Aorta (tissue), 5 donors: ENCODE measurements at regions not wholly inside any gene's neighbourhood (a gene's known extent, or its start where the extent isn't known, plus 50 kb on each side); places are given as distances from the start of the nearest gene placed in this dataset.
"Not testable (repeated sequence)": the region's sequence is repeated elsewhere in the genome, so short reads cannot be mapped to it uniquely, and the experiment has no call there.

Source experiments
- ATAC-seq: fragments of 200-7000 bp; cut with Tn5 transposase; one replicate; pipeline ENCODE4 v1.9.1; 2022; ENCODE audit warnings: moderate library complexity; ENCODE audit not compliant: low FRiP score
- DNase-seq, 2 donors: peaks; one replicate each; pipeline ENCODE4 v3.0.0-alpha.2; 2020
- H3K27ac ChIP-seq, 2 donors: one replicate each; pipeline ENCODE4 v1.5.1; 2013; ENCODE audit warnings: low read length in 2 of 2, mild to moderate bottlenecking in 2 of 2, moderate library complexity in 2 of 2, control low read depth in 1 of 2, inconsistent platforms in 1 of 2, low read depth in 1 of 2
- H3K27me3 ChIP-seq, 2 donors: one replicate each; pipeline ENCODE4 v1.6.1; 2013; ENCODE audit warnings: control low read depth in 1 of 2, low read length in 1 of 2, mild to moderate bottlenecking in 1 of 2, moderate library complexity in 1 of 2; ENCODE audit not compliant: insufficient read depth in 2 of 2, control insufficient read depth in 1 of 2
- H3K36me3 ChIP-seq, 2 donors: one replicate each; pipeline ENCODE4 v1.6.1; 2013; ENCODE audit warnings: control low read depth in 1 of 2, low read length in 1 of 2, mild to moderate bottlenecking in 1 of 2; ENCODE audit not compliant: insufficient read depth in 2 of 2, control insufficient read depth in 1 of 2
- H3K4me1 ChIP-seq, 2 donors: one replicate each; pipeline ENCODE4 v1.6.1; 2013; ENCODE audit warnings: low read length in 2 of 2, control low read depth in 1 of 2, mild to moderate bottlenecking in 1 of 2, moderate library complexity in 1 of 2; ENCODE audit not compliant: insufficient read depth in 2 of 2, control insufficient read depth in 1 of 2
- H3K4me3 ChIP-seq, 2 donors: one replicate each; pipeline ENCODE4 v1.5.1; 2013; ENCODE audit warnings: low read length in 2 of 2, control low read depth in 1 of 2, mild to moderate bottlenecking in 1 of 2
- H3K9me3 ChIP-seq: one replicate; pipeline ENCODE4 v1.6.1; 2013; ENCODE audit warnings: mild to moderate bottlenecking, low read length; ENCODE audit not compliant: control insufficient read depth
- WGBS, 2 donors: extraction: QIAGEN DNeasy Blood & Tissue Kit; methylation state at CpG; one replicate each; pipeline ENCODE4 v1.1.7; 2013; 5-methylcytosine and 5-hydroxymethylcytosine counted together
- intact Hi-C, 2 donors: fragments of 100-400 bp; cut with DNase I; formaldehyde crosslinking; loops; one replicate each; pipeline versions ENCODE4 v1.14.2 to v1.15.0; 2022
- donor health status: healthy with polysubstance abuse.
- donor health status: Bipolar disorder and iron deficiency.
- donor health status: DM: no; HTN: no; CAD: no.
- donor health status: DM: no; HTN: no; CAD: no.
- donor health status: DM: yes; HTN: yes; CAD: no.

GRCh38 chr7:67373389-67373788 lies 376.8 kb downstream of the TYW1 start:
- H3K4me1 ChIP-seq, H3K27ac ChIP-seq, H3K9me3 ChIP-seq, H3K4me3 ChIP-seq, ATAC-seq, H3K27me3 ChIP-seq, intact Hi-C loops, H3K36me3 ChIP-seq, DNase-seq: not testable (repeated sequence)
- 48 to 73% methylated on average over 3 of the region's 3 CpGs for WGBS, 2 donors

GRCh38 chr7:67375427-67375826 lies 378.8 kb downstream of the TYW1 start:
- no peaks in the 10 kb centered on the region for H3K36me3 ChIP-seq
- no peaks in the 10 kb centered on the region for H3K4me1 ChIP-seq
- WGBS, 2 donors = 78 to 84% methylated on average over 5 of the region's 5 CpGs
- no peak for ATAC-seq
- no peaks in the 10 kb centered on the region for H3K27me3 ChIP-seq
- H3K4me3 ChIP-seq = no peak overlapping the region
- peaks cover 7% of the 10 kb centered on the region for H3K9me3 ChIP-seq
- H3K27ac ChIP-seq = no peak overlapping the region
- intact Hi-C loops = no loop called here
- no peak for DNase-seq

GRCh38 chr7:67377939-67378862 lies 381.6 kb downstream of the TYW1 start:
- H3K36me3 ChIP-seq = no peaks in the 10 kb centered on the region
- no peaks in the 10 kb centered on the region for H3K4me1 ChIP-seq
- no peaks in the 10 kb centered on the region for H3K27me3 ChIP-seq
- intact Hi-C loops = no loop called here
- peak; percentile 73 to 83 for DNase-seq
- H3K27ac ChIP-seq = no peak overlapping the region
- 28 to 34% methylated on average over 16 of the region's 16 CpGs for WGBS, 2 donors
- H3K4me3 ChIP-seq = no peak overlapping the region
- peak; percentile 74 for ATAC-seq
- peaks cover 7% of the 10 kb centered on the region for H3K9me3 ChIP-seq

GRCh38 chr7:67380326-67380725 lies 383.7 kb downstream of the TYW1 start:
- ATAC-seq = no peak
- intact Hi-C loops = no loop called here
- no peak for DNase-seq
- H3K27ac ChIP-seq = no peak overlapping the region
- WGBS, 2 donors = 66 to 71% methylated on average over 4 of the region's 4 CpGs
- H3K9me3 ChIP-seq = peaks cover 5% of the 10 kb centered on the region
- no peaks in the 10 kb centered on the region for H3K36me3 ChIP-seq
- H3K4me3 ChIP-seq = no peak overlapping the region
- no peaks in the 10 kb centered on the region for H3K4me1 ChIP-seq
- H3K27me3 ChIP-seq = no peaks in the 10 kb centered on the region

GRCh38 chr7:67380858-67381257 lies 384.2 kb downstream of the TYW1 start:
- H3K27ac ChIP-seq = no peak overlapping the region
- no peaks in the 10 kb centered on the region for H3K9me3 ChIP-seq
- H3K27me3 ChIP-seq = no peaks in the 10 kb centered on the region
- no peak overlapping the region for H3K4me3 ChIP-seq
- ATAC-seq (no peak), DNase-seq (no peak)
- no peaks in the 10 kb centered on the region for H3K36me3 ChIP-seq
- WGBS, 2 donors = 70 to 74% methylated on average over 4 of the region's 4 CpGs
- no peaks in the 10 kb centered on the region for H3K4me1 ChIP-seq
- intact Hi-C loops = no loop called here

GRCh38 chr7:67387851-67388250 lies 391.2 kb downstream of the TYW1 start:
- 81 to 83% methylated on average over 4 of the region's 4 CpGs for WGBS, 2 donors
- Histone ChIP-seq H3K27ac (no peak overlapping the region), H3K36me3 (no peaks in the 10 kb centered on the region), H3K4me1 (no peaks in the 10 kb centered on the region), H3K9me3 (peaks cover 1% of the 10 kb centered on the region), H3K4me3 (no peak overlapping the region), H3K27me3 (no peaks in the 10 kb centered on the region)
- ATAC-seq (no peak), DNase-seq (no peak)
- intact Hi-C loops = no loop called here

- Histone ChIP-seq H3K9me3 (peaks cover 4% of the 10 kb centered on the region), H3K36me3 (no peaks in the 10 kb centered on the region), H3K4me3 (no peak overlapping the region), H3K27ac (no peak overlapping the region), H3K27me3 (no peaks in the 10 kb centered on the region), H3K4me1 (no peaks in the 10 kb centered on the region)
- DNase-seq (no peak), ATAC-seq (no peak)
- 51 to 68% methylated on average over 19 of the region's 19 CpGs for WGBS, 2 donors
- intact Hi-C loops = loop anchor here in 1 of 2 donors (10.0 kb wide), 1 partner anchor 974 kb away; no protein-coding TSS in a partner anchor
These were observed 394.5 kb downstream of the TYW1 start for GRCh38 chr7:67391168-67391567.

GRCh38 chr7:67392596-67393438 lies 396.2 kb downstream of the TYW1 start:
- WGBS, 2 donors = 62 to 71% methylated on average over 16 of the region's 16 CpGs
- no peaks in the 10 kb centered on the region for H3K27me3 ChIP-seq
- intact Hi-C loops = loop anchor here in 1 of 2 donors (10.0 kb wide), 1 partner anchor 972 kb away; no protein-coding TSS in a partner anchor
- H3K9me3 ChIP-seq = peaks cover 7% of the 10 kb centered on the region
- DNase-seq (no peak), ATAC-seq (no peak)
- no peaks in the 10 kb centered on the region for H3K4me1 ChIP-seq
- no peak overlapping the region for H3K4me3 ChIP-seq
- H3K36me3 ChIP-seq = no peaks in the 10 kb centered on the region
- H3K27ac ChIP-seq = no peak overlapping the region
